ENCODE measurements at regions not wholly inside any gene's neighbourhood (a gene's known extent, or its start where the extent isn't known, plus 50 kb on each side); places are given as distances from the start of the nearest gene placed in this dataset.

DNA sequence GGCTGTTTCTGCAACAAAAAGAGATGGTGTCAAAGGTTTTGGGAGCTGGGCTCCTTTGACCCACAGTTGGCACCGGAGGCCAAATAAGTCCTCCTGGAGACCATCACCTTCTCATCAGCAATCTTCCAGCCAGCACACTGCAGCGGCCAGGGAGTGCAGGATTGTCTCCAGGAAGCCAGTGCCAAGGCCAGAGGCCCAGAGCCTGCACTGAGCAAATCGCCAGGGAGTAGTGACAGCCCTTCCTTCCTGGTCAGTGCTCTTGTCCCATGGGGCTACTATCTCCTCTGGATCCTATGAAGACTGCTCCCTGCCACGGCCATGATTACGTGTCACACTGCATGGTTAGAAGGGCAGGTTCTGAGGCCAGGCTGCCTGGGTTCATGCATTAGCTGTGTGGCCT lies 134.3 kb upstream of the CRHR1 start:
- no peak for TF ChIP-seq NFIC (IDR thresholded peaks at IDR 0.05)
- TF ChIP-seq TCF12 (IDR thresholded peaks at IDR 0.05; ENCODE audit: low read depth): no peak
- TF ChIP-seq, protein P1, sequence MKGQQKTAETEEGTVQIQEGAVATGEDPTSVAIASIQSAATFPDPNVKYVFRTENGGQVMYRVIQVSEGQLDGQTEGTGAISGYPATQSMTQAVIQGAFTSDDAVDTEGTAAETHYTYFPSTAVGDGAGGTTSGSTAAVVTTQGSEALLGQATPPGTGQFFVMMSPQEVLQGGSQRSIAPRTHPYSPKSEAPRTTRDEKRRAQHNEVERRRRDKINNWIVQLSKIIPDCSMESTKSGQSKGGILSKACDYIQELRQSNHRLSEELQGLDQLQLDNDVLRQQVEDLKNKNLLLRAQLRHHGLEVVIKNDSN (IDR thresholded peaks at IDR 0.05): no peak
- no peak for TF ChIP-seq CEBPB (IDR thresholded peaks at IDR 0.05)
- TF ChIP-seq EGR1 (IDR thresholded peaks at IDR 0.05): no peak
- TF ChIP-seq REST (IDR thresholded peaks at IDR 0.05; ENCODE audit: low read depth): no peak
- TF ChIP-seq TAF1 (IDR thresholded peaks at IDR 0.05; ENCODE audit: low read depth): no peak
- TF ChIP-seq, protein P2, sequence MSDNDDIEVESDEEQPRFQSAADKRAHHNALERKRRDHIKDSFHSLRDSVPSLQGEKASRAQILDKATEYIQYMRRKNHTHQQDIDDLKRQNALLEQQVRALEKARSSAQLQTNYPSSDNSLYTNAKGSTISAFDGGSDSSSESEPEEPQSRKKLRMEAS (IDR thresholded peaks at IDR 0.05): no peak
- no peak for TF ChIP-seq ZBTB7A (IDR thresholded peaks at IDR 0.05; ENCODE audit: low read depth)
- no peak for TF ChIP-seq FOXM1 (IDR thresholded peaks at IDR 0.05; ENCODE audit: borderline replicate concordance, low read depth)
- no peak for TF ChIP-seq TEAD4 (IDR thresholded peaks at IDR 0.05)
- TF ChIP-seq EP300 (IDR thresholded peaks at IDR 0.05; ENCODE audit: borderline replicate concordance): no peak
- TF ChIP-seq YY1 (IDR thresholded peaks at IDR 0.05; ENCODE audit: low read depth): no peak
- no peak for TF ChIP-seq CREB1 (IDR thresholded peaks at IDR 0.05; ENCODE audit: low read depth)
- TF ChIP-seq RAD21 (IDR thresholded peaks at IDR 0.05; ENCODE audit: low read depth): no peak

DNA sequence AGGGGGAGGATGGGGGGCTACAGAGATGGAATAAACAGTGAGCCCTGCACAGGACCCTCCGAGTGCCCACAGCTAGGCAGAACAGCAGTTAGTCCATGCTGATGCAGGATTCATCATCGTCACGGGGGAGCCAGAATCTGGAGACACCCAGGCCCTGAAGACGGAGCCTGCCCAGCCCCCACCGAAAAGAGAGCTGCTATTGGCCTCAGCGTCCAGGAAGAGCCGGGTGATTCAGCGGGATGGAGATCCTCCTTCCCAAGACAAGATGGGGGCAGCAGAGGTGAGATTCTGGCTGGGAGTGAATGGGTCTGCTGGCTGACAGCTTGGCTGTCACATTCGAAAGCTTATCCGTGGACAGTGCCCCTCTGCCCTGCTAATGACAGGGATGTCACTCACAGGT lies 133.6 kb upstream of the CRHR1 start:
- no peak for TF ChIP-seq EP300 (IDR thresholded peaks at IDR 0.05; ENCODE audit: borderline replicate concordance)
- TF ChIP-seq TAF1 (IDR thresholded peaks at IDR 0.05; ENCODE audit: low read depth): no peak
- no peak for TF ChIP-seq RAD21 (IDR thresholded peaks at IDR 0.05; ENCODE audit: low read depth)
- TF ChIP-seq, protein P2 (IDR thresholded peaks at IDR 0.05): no peak
- no peak for TF ChIP-seq NFIC (IDR thresholded peaks at IDR 0.05)

GRCh38 chr17:45651145-45651709 lies 132.9 kb upstream of the CRHR1 start:
- no peak for TF ChIP-seq YY1 (IDR thresholded peaks at IDR 0.05; ENCODE audit: low read depth)
- no peak for TF ChIP-seq EP300 (IDR thresholded peaks at IDR 0.05; ENCODE audit: borderline replicate concordance)
- TF ChIP-seq CREB1 (IDR thresholded peaks at IDR 0.05; ENCODE audit: low read depth): no peak
- TF ChIP-seq NFIC (IDR thresholded peaks at IDR 0.05): no peak
- TF ChIP-seq, protein P2 (IDR thresholded peaks at IDR 0.05): no peak
- TF ChIP-seq ZBTB7A (IDR thresholded peaks at IDR 0.05; ENCODE audit: low read depth): no peak
- no peak for TF ChIP-seq TEAD4 (IDR thresholded peaks at IDR 0.05)
- TF ChIP-seq FOXM1 (IDR thresholded peaks at IDR 0.05; ENCODE audit: borderline replicate concordance, low read depth): no peak
- TF ChIP-seq REST (IDR thresholded peaks at IDR 0.05; ENCODE audit: low read depth): no peak
- no peak for TF ChIP-seq CEBPB (IDR thresholded peaks at IDR 0.05)
- no peak for TF ChIP-seq RAD21 (IDR thresholded peaks at IDR 0.05; ENCODE audit: low read depth)
- no peak for TF ChIP-seq EGR1 (IDR thresholded peaks at IDR 0.05)
- no peak for TF ChIP-seq TCF12 (IDR thresholded peaks at IDR 0.05; ENCODE audit: low read depth)
- no peak for TF ChIP-seq TAF1 (IDR thresholded peaks at IDR 0.05; ENCODE audit: low read depth)

DNA sequence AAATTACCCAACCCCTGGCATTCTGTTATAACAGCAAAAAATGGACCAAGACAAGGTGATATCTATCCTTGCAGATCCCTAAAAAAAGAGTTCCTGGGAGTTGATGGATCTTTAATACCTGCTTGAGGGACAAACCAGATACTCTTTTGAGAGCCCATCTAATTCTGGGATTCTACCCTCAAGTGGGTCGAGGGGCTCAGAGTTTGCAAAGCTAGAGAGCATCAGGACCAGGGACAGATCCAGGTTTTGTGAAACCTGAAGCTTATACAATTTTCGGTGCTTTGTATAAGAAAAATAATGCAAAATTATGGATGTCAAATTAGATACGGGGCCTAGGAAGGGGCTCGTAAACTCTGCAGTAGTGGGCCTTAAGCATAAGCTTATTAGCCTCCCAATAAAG lies 130.5 kb upstream of the CRHR1 start:
- TF ChIP-seq EGR1 (IDR thresholded peaks at IDR 0.05): no peak
- peak; percentile 86 for TF ChIP-seq REST (IDR thresholded peaks at IDR 0.05; ENCODE audit: low read depth)
- no peak for TF ChIP-seq FOXM1 (IDR thresholded peaks at IDR 0.05; ENCODE audit: borderline replicate concordance, low read depth)
- no peak for TF ChIP-seq EP300 (IDR thresholded peaks at IDR 0.05; ENCODE audit: borderline replicate concordance)
